HepG2 (cell line): ENCODE measurements at regions not wholly inside any gene's neighbourhood (a gene's known extent, or its start where the extent isn't known, plus 50 kb on each side); places are given as distances from the start of the nearest gene placed in this dataset.

Experiments
- ATAC-seq: fragments of 200-7000 bp; cut with Tn5 transposase; 3 replicates; pipeline ENCODE4 v1.9.1; 2020; ENCODE audit warnings: mild to moderate bottlenecking, moderate library complexity
- BruUV-seq: library from RNA; stranded (reverse); fragments of 400-500 nt; replicated peaks from 2 replicates; lab custom pipeline; 2021; lab: Mats Ljungman, UMichigan
- CTCF ChIA-PET: fragments of 300-600 bp; formaldehyde crosslinking; extraction: SDS; loops from one replicate; lab custom pipeline; 2021; ENCODE audit warnings: low total read pairs, inconsistent platforms, low intra/inter-chr PET ratio; lab: Yijun Ruan, JAX
- POLR2A ChIA-PET: fragments of 350-600 bp; sonication (Branson Sonifier 250); formaldehyde crosslinking; loops from one replicate; lab custom pipeline; 2020; ENCODE audit warnings: antibody characterized with exemption, inconsistent platforms; lab: Yijun Ruan, JAX
- DNase-seq: peaks from one replicate; pipeline ENCODE4 v3.0.0-alpha.2; 2015; ENCODE audit warnings: low spot score
- FAIRE-seq: peaks from 3 replicates; lab custom pipeline; 2011; peaks lifted over from hg19 to GRCh38; lab: Jason Lieb, UNC
- H2AFZ ChIP-seq: one replicate; pipeline ENCODE4 v1.6.1; 2011; ENCODE audit warnings: low read length, inconsistent platforms
- H3K27ac ChIP-seq: fragments of 300-600 bp; 3 replicates; pipeline ENCODE4 v1.8.0; 2011; ENCODE audit warnings: mixed run types, mild to moderate bottlenecking, mixed read lengths, low read length, inconsistent platforms; ENCODE audit not compliant: insufficient read depth; ENCODE audit errors: extremely low read length
- H3K27me3 ChIP-seq, 2 experiments: fragments of 200-600 bp in 1 of 2; 2 replicates in 1 of 2; 3 replicates in 1 of 2; pipeline versions ENCODE4 v1.6.0 to v1.8.0; 2011; ENCODE audit warnings: low read length in 2 of 2, mild to moderate bottlenecking in 2 of 2, moderate library complexity in 2 of 2, inconsistent platforms in 1 of 2; ENCODE audit not compliant: insufficient read depth in 2 of 2, control insufficient read depth in 1 of 2
- H3K36me3 ChIP-seq, 2 experiments: fragments of 200-600 bp in 1 of 2; replicated peaks in 1 of 2; 2 replicates in 1 of 2; 3 replicates in 1 of 2; pipeline versions ENCODE4 v1.5.1 to v1.8.0; 2011; ENCODE audit warnings: low read length in 2 of 2, inconsistent platforms in 1 of 2; ENCODE audit not compliant: insufficient read depth in 2 of 2, control insufficient read depth in 1 of 2
- H3K4me1 ChIP-seq: 2 replicates; pipeline ENCODE4 v1.5.1; 2012; ENCODE audit warnings: low read length, inconsistent platforms; ENCODE audit not compliant: insufficient read depth
- H3K4me2 ChIP-seq: 2 replicates; pipeline ENCODE4 v1.6.0; 2011; ENCODE audit warnings: low read depth, low read length, inconsistent platforms
- H3K4me3 ChIP-seq, 3 experiments: fragments of 200-600 bp in 1 of 3; sonication (generic), shearing (Covaris generic) in 1 of 3; replicated peaks in 1 of 3; 2 replicates each; pipeline ENCODE4 v1.5.1; 2011 to 2016; ENCODE audit warnings: low read length in 3 of 3, inconsistent platforms in 2 of 3, low read depth in 2 of 3, mild to moderate bottlenecking in 2 of 3, control low read depth in 1 of 3, mixed read lengths in 1 of 3; ENCODE audit not compliant: insufficient read depth in 1 of 3
- H3K79me2 ChIP-seq: one replicate; pipeline ENCODE4 v1.6.1; 2011; ENCODE audit warnings: low read length, inconsistent platforms; ENCODE audit not compliant: insufficient read depth
- H3K9ac ChIP-seq: 2 replicates; pipeline ENCODE4 v1.6.0; 2011; ENCODE audit warnings: mild to moderate bottlenecking, low read depth, low read length, inconsistent platforms; ENCODE audit not compliant: insufficient read depth
- H3K9me3 ChIP-seq: 2 replicates; pipeline ENCODE4 v1.5.1; 2012; ENCODE audit warnings: mild to moderate bottlenecking, low read length
- H4K20me1 ChIP-seq: 2 replicates; pipeline ENCODE4 v1.6.0; 2011; ENCODE audit warnings: inconsistent platforms, mild to moderate bottlenecking, low read length, moderate library complexity; ENCODE audit not compliant: insufficient read depth
- ATM ChIP-seq: fragments of 450-650 bp; IDR thresholded peaks from 2 replicates; pipeline ENCODE4 v1.7.1; 2017; ENCODE audit warnings: mild to moderate bottlenecking, borderline replicate concordance
- DMTF1 ChIP-seq: sonication (generic); formaldehyde crosslinking; IDR thresholded peaks from 2 replicates; pipeline ENCODE4 v1.4.0; 2020; ENCODE audit warnings: mild to moderate bottlenecking, missing genetic modification reagents
- E2F2 ChIP-seq: sonication (generic); formaldehyde crosslinking; IDR thresholded peaks from 2 replicates; pipeline ENCODE4 v1.4.0; 2020; ENCODE audit warnings: missing genetic modification reagents, borderline replicate concordance
- FOXK1 ChIP-seq: sonication (generic); formaldehyde crosslinking; IDR thresholded peaks from 2 replicates; pipeline ENCODE4 v1.4.0; 2020; ENCODE audit warnings: low read depth, missing genetic modification reagents, borderline replicate concordance
- FOXO4 ChIP-seq: sonication (generic); formaldehyde crosslinking; conservative IDR thresholded peaks from 2 replicates; pipeline ENCODE4 v1.8.1; 2023; ENCODE audit warnings: missing genetic modification reagents
- GLMP ChIP-seq: sonication (generic); formaldehyde crosslinking; IDR thresholded peaks from 2 replicates; pipeline ENCODE4 v1.9.0; 2021; ENCODE audit warnings: missing genetic modification reagents, mild to moderate bottlenecking, borderline replicate concordance
- STAG1 ChIP-seq: sonication (generic); formaldehyde crosslinking; IDR thresholded peaks from 2 replicates; pipeline ENCODE4 v1.4.0; 2020; ENCODE audit warnings: missing genetic modification reagents
- ZBTB7A ChIP-seq: sonication (generic); formaldehyde crosslinking; IDR thresholded peaks from 2 replicates; pipeline ENCODE4 v1.8.0; 2022; ENCODE audit warnings: mild to moderate bottlenecking, missing genetic modification reagents
- ZNF589 ChIP-seq: sonication (generic); formaldehyde crosslinking; conservative IDR thresholded peaks from 2 replicates; pipeline ENCODE4 v1.8.0; 2022; ENCODE audit warnings: mild to moderate bottlenecking, moderate library complexity, missing genetic modification reagents
- WGBS: methylation state at CpG from one replicate; pipeline ENCODE4 v1.1.6; 2017; ENCODE audit warnings: low lambda C conversion rate; 5-methylcytosine and 5-hydroxymethylcytosine counted together
- in situ Hi-C: cut with HindIII; loops from 2 replicates; pipeline ENCODE4 v1.10.0; 2017; ENCODE audit warnings: low pct_unique_long_range_greater_than_20kb; ENCODE audit not compliant: extremely low pct_ligation_motif_present
- intact Hi-C: fragments of 100-400 bp; cut with micrococcal nuclease; formaldehyde crosslinking; loops from one replicate; pipeline ENCODE4 v1.10.0; 2022; ENCODE audit not compliant: unreplicated experiment

GRCh38 chr12:61355105-61355504, 905.1 kb upstream of the USP15 start:
- FAIRE-seq (no peak), DNase-seq (no peak)
- intact Hi-C loops, result no loop called here
- H3K27ac ChIP-seq, result no peak overlapping the region
- no peaks in the 10 kb centered on the region for H3K79me2 ChIP-seq
- no peak overlapping the region for H3K9ac ChIP-seq
- no peak overlapping the region for H3K4me3 ChIP-seq
- POLR2A ChIA-PET, result no interaction called here
- no peak overlapping the region for H3K4me2 ChIP-seq
- no TSS peak for BruUV-seq
- TF ChIP-seq ATM (no peak), ZBTB7A (no peak), GLMP (CRISPR knock-in tag) (no peak)
- TF ChIP-seq, all 625 proteins: peak for 0
- Histone ChIP-seq H4K20me1 (no peaks in the 10 kb centered on the region), H3K27me3 (no peaks in the 10 kb centered on the region), H3K36me3 (no peaks in the 10 kb centered on the region), H3K9me3 (no peaks in the 10 kb centered on the region), H2AFZ (no peak overlapping the region), H3K4me1 (no peaks in the 10 kb centered on the region)
- ATAC-seq, result no peak
- in situ Hi-C loops, result no loop called here
- 10% methylated on average over 2 of the region's 10 CpGs for WGBS
- CTCF ChIA-PET, result no interaction called here

- no peak overlapping the region for H3K27ac ChIP-seq
- H3K9ac ChIP-seq, result no peak overlapping the region
- H3K79me2 ChIP-seq, result no peaks in the 10 kb centered on the region
- H3K4me2 ChIP-seq, result no peak overlapping the region
- H3K27me3 ChIP-seq, result no peaks in the 10 kb centered on the region
- no peaks in the 10 kb centered on the region for H3K9me3 ChIP-seq
- ATAC-seq (no peak), DNase-seq (no peak), FAIRE-seq (no peak)
- H3K4me3 ChIP-seq, result no peak overlapping the region
- H3K36me3 ChIP-seq, result no peaks in the 10 kb centered on the region
- BruUV-seq, result no TSS peak
- no peak for TF ChIP-seq FOXK1
- TF ChIP-seq DMTF1 (CRISPR knock-in tag), result no peak
- no peak for TF ChIP-seq STAG1 (CRISPR knock-in tag)
- TF ChIP-seq FOXO4 (CRISPR knock-in tag), result no peak
- no peak for TF ChIP-seq ZNF589 (CRISPR knock-in tag)
- no peak for TF ChIP-seq E2F2 (CRISPR knock-in tag)
- in situ Hi-C loops, result no loop called here
- intact Hi-C loops, result no loop called here
- ChIA-PET POLR2A (no interaction called here), CTCF (no interaction called here)
- H2AFZ ChIP-seq, result no peak overlapping the region
- WGBS, result no CpG with 5 or more reads among the region's 6 CpGs
- no peaks in the 10 kb centered on the region for H3K4me1 ChIP-seq
- no peaks in the 10 kb centered on the region for H4K20me1 ChIP-seq
Measured at GRCh38 chr12:61356485-61356884, 903.7 kb upstream of the USP15 start.
